ENCODE measurements at regions not wholly inside any gene's neighbourhood (a gene's known extent, or its start where the extent isn't known, plus 50 kb on each side); places are given as distances from the start of the nearest gene placed in this dataset.

DNA sequence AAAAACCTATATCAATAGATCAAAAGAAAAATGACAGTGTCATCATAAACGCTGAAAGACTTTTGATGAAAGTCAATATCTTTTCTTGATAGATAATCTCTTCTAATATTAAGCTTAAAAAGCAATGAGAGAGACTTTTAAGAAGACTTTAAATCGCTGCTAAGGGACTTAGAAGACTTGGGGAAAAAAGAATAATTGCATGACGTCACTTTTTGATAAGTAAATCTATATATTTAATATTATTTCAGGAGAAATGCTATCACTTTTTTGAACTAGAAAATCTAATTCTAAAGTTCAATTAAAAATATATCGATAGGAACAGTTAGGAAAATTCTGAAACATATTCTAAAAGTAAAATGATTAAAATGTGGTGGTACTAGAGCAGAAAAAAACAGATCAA lies 78.7 kb upstream of the TSHZ2 start (continued):
- TF ChIP-seq, protein P1, sequence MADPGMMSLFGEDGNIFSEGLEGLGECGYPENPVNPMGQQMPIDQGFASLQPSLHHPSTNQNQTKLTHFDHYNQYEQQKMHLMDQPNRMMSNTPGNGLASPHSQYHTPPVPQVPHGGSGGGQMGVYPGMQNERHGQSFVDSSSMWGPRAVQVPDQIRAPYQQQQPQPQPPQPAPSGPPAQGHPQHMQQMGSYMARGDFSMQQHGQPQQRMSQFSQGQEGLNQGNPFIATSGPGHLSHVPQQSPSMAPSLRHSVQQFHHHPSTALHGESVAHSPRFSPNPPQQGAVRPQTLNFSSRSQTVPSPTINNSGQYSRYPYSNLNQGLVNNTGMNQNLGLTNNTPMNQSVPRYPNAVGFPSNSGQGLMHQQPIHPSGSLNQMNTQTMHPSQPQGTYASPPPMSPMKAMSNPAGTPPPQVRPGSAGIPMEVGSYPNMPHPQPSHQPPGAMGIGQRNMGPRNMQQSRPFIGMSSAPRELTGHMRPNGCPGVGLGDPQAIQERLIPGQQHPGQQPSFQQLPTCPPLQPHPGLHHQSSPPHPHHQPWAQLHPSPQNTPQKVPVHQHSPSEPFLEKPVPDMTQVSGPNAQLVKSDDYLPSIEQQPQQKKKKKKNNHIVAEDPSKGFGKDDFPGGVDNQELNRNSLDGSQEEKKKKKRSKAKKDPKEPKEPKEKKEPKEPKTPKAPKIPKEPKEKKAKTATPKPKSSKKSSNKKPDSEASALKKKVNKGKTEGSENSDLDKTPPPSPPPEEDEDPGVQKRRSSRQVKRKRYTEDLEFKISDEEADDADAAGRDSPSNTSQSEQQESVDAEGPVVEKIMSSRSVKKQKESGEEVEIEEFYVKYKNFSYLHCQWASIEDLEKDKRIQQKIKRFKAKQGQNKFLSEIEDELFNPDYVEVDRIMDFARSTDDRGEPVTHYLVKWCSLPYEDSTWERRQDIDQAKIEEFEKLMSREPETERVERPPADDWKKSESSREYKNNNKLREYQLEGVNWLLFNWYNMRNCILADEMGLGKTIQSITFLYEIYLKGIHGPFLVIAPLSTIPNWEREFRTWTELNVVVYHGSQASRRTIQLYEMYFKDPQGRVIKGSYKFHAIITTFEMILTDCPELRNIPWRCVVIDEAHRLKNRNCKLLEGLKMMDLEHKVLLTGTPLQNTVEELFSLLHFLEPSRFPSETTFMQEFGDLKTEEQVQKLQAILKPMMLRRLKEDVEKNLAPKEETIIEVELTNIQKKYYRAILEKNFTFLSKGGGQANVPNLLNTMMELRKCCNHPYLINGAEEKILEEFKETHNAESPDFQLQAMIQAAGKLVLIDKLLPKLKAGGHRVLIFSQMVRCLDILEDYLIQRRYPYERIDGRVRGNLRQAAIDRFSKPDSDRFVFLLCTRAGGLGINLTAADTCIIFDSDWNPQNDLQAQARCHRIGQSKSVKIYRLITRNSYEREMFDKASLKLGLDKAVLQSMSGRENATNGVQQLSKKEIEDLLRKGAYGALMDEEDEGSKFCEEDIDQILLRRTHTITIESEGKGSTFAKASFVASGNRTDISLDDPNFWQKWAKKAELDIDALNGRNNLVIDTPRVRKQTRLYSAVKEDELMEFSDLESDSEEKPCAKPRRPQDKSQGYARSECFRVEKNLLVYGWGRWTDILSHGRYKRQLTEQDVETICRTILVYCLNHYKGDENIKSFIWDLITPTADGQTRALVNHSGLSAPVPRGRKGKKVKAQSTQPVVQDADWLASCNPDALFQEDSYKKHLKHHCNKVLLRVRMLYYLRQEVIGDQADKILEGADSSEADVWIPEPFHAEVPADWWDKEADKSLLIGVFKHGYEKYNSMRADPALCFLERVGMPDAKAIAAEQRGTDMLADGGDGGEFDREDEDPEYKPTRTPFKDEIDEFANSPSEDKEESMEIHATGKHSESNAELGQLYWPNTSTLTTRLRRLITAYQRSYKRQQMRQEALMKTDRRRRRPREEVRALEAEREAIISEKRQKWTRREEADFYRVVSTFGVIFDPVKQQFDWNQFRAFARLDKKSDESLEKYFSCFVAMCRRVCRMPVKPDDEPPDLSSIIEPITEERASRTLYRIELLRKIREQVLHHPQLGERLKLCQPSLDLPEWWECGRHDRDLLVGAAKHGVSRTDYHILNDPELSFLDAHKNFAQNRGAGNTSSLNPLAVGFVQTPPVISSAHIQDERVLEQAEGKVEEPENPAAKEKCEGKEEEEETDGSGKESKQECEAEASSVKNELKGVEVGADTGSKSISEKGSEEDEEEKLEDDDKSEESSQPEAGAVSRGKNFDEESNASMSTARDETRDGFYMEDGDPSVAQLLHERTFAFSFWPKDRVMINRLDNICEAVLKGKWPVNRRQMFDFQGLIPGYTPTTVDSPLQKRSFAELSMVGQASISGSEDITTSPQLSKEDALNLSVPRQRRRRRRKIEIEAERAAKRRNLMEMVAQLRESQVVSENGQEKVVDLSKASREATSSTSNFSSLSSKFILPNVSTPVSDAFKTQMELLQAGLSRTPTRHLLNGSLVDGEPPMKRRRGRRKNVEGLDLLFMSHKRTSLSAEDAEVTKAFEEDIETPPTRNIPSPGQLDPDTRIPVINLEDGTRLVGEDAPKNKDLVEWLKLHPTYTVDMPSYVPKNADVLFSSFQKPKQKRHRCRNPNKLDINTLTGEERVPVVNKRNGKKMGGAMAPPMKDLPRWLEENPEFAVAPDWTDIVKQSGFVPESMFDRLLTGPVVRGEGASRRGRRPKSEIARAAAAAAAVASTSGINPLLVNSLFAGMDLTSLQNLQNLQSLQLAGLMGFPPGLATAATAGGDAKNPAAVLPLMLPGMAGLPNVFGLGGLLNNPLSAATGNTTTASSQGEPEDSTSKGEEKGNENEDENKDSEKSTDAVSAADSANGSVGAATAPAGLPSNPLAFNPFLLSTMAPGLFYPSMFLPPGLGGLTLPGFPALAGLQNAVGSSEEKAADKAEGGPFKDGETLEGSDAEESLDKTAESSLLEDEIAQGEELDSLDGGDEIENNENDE (IDR thresholded peaks at IDR 0.05; ENCODE audit: insufficient replicate concordance, low read length), result no peak
- no peak for TF ChIP-seq GTF2F1 (IDR thresholded peaks at IDR 0.05; ENCODE audit: borderline replicate concordance, low read depth, low read length)
- no peak for TF ChIP-seq TBP (IDR thresholded peaks at IDR 0.05; ENCODE audit: low read depth, low read length)
- TF ChIP-seq ZNF274 (IDR thresholded peaks at IDR 0.05; ENCODE audit: borderline replicate concordance, extremely low read depth, low read length), result no peak
- no peak for TF ChIP-seq BCL11A (IDR thresholded peaks at IDR 0.05; ENCODE audit: low read depth in 2 of 2, low read length in 2 of 2)
- no peak for TF ChIP-seq CTBP2 (IDR thresholded peaks at IDR 0.05; ENCODE audit: borderline replicate concordance, insufficient read depth, insufficient read length, low read length)
- no peak for TF ChIP-seq RFX5 (IDR thresholded peaks at IDR 0.05; ENCODE audit: borderline replicate concordance, low read depth, low read length)
- TF ChIP-seq RNF2 (IDR thresholded peaks at IDR 0.05; ENCODE audit: borderline replicate concordance, low read depth, low read length, missing control alignments, poor library complexity, severe bottlenecking), result no peak
- TF ChIP-seq RBBP5 (IDR thresholded peaks at IDR 0.05; ENCODE audit: borderline replicate concordance, low read depth, low read length), result no peak
- TF ChIP-seq POU5F1 (IDR thresholded peaks at IDR 0.05; ENCODE audit: low read depth, low read length), result no peak
- TF ChIP-seq TAF1 (IDR thresholded peaks at IDR 0.05; ENCODE audit: low read depth, low read length), result no peak
- TF ChIP-seq POLR2AphosphoS5 (IDR thresholded peaks at IDR 0.05; ENCODE audit: low read depth, low read length), result no peak

Measured in H1 (cell line).